ENCODE measurements at regions not wholly inside any gene's neighbourhood (a gene's known extent, or its start where the extent isn't known, plus 50 kb on each side); places are given as distances from the start of the nearest gene placed in this dataset.

- TF ChIP-seq CTCF (IDR thresholded peaks at IDR 0.05; ENCODE audit: poor library complexity) (no peak), EZH2 (IDR thresholded peaks at IDR 0.05; ENCODE audit: borderline replicate concordance) (no peak), EZH2phosphoT487 (IDR thresholded peaks at IDR 0.05; ENCODE audit: low read depth, severe bottlenecking, unreplicated experiment) (no peak)
These were observed 366.7 kb downstream of the SHQ1 start for GRCh38 chr3:72481542-72481941.

Measured in hepatocyte (in vitro differentiated cells).